ENCODE measurements at regions not wholly inside any gene's neighbourhood (a gene's known extent, or its start where the extent isn't known, plus 50 kb on each side); places are given as distances from the start of the nearest gene placed in this dataset.

DNA sequence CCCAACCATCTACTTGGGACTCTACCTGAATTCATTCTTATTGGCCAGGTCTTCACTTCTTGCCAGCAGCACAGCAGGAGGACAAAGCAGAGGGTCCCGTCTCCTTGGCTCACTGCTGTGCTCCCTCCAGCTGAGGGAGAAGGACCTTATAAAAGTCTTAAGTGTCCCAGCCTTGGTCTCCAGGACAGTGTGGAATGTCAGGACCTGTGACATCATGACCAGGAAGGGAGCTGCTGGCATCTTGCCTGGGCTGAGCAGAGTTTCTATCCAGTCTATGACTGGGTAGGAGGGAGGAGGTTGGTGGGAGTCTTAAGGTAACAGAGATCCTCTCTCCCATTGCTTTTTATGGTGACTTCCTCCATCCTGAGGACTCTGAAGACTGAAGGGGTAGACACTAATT, 56.6 kb upstream of the ANKRD10 start:
- TF ChIP-seq, protein P1, sequence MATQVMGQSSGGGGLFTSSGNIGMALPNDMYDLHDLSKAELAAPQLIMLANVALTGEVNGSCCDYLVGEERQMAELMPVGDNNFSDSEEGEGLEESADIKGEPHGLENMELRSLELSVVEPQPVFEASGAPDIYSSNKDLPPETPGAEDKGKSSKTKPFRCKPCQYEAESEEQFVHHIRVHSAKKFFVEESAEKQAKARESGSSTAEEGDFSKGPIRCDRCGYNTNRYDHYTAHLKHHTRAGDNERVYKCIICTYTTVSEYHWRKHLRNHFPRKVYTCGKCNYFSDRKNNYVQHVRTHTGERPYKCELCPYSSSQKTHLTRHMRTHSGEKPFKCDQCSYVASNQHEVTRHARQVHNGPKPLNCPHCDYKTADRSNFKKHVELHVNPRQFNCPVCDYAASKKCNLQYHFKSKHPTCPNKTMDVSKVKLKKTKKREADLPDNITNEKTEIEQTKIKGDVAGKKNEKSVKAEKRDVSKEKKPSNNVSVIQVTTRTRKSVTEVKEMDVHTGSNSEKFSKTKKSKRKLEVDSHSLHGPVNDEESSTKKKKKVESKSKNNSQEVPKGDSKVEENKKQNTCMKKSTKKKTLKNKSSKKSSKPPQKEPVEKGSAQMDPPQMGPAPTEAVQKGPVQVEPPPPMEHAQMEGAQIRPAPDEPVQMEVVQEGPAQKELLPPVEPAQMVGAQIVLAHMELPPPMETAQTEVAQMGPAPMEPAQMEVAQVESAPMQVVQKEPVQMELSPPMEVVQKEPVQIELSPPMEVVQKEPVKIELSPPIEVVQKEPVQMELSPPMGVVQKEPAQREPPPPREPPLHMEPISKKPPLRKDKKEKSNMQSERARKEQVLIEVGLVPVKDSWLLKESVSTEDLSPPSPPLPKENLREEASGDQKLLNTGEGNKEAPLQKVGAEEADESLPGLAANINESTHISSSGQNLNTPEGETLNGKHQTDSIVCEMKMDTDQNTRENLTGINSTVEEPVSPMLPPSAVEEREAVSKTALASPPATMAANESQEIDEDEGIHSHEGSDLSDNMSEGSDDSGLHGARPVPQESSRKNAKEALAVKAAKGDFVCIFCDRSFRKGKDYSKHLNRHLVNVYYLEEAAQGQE (IDR thresholded peaks at IDR 0.05; ENCODE audit: unreplicated experiment): no peak
- TF ChIP-seq ZNF331 (CRISPR knock-in tag; IDR thresholded peaks at IDR 0.05; ENCODE audit: low read depth): no peak
- TF ChIP-seq, protein P2, sequence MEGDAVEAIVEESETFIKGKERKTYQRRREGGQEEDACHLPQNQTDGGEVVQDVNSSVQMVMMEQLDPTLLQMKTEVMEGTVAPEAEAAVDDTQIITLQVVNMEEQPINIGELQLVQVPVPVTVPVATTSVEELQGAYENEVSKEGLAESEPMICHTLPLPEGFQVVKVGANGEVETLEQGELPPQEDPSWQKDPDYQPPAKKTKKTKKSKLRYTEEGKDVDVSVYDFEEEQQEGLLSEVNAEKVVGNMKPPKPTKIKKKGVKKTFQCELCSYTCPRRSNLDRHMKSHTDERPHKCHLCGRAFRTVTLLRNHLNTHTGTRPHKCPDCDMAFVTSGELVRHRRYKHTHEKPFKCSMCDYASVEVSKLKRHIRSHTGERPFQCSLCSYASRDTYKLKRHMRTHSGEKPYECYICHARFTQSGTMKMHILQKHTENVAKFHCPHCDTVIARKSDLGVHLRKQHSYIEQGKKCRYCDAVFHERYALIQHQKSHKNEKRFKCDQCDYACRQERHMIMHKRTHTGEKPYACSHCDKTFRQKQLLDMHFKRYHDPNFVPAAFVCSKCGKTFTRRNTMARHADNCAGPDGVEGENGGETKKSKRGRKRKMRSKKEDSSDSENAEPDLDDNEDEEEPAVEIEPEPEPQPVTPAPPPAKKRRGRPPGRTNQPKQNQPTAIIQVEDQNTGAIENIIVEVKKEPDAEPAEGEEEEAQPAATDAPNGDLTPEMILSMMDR (conservative IDR thresholded peaks at IDR 0.05; ENCODE audit: low read depth in 2 of 2): no peak
- TF ChIP-seq EZH2 (IDR thresholded peaks at IDR 0.05; ENCODE audit: low read depth, unreplicated experiment): no peak
- TF ChIP-seq STAT1 (IDR thresholded peaks at IDR 0.05; ENCODE audit: unreplicated experiment): no peak

Measured in GM23338 (cell line).